Brain pericyte (primary cell): ENCODE measurements at regions not wholly inside any gene's neighbourhood (a gene's known extent, or its start where the extent isn't known, plus 50 kb on each side); places are given as distances from the start of the nearest gene placed in this dataset.
"Not testable (repeated sequence)": the region's sequence is repeated elsewhere in the genome, so short reads cannot be mapped to it uniquely, and the experiment has no call there.

Source experiments
- DNase-seq: peaks from one replicate; pipeline ENCODE4 v3.0.0-alpha.2; 2012; ENCODE audit warnings: low read depth, low spot score

DNA sequence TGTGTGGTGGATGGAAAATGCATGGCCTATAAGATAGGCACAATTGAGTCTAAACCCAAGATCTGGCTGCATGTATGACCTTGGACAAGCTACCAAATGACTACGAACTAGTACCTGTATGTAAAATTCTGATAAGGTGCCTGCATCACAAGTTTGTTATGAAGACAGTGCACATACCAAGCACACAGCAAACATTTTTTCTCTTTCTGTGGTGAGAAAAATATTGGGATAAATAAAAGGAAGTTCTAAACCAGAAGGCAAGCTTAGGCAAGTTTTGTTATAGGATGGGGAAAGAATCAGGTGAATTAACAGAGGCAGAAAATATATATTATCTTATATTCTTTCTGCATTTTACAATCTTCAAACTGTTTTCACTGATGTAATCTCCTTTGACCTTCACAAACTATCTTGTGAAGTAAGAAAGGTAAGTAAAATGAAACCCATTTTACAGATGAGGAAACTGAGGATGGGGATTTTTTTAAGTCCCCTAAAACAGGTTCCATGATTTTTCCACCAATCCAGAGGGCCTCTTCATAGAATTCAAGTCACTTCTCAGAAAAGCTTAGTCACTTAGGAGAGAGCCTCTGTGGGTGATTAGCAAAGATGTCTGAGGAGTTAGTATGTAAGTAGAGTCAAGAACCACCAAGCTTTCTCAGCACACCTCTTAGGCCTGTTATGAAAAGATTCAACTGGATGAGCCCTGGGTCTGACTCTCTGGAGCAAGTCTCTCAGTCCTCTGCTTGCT is 132.0 kb upstream of the RAP1B start:
- no peak for DNase-seq

DNA sequence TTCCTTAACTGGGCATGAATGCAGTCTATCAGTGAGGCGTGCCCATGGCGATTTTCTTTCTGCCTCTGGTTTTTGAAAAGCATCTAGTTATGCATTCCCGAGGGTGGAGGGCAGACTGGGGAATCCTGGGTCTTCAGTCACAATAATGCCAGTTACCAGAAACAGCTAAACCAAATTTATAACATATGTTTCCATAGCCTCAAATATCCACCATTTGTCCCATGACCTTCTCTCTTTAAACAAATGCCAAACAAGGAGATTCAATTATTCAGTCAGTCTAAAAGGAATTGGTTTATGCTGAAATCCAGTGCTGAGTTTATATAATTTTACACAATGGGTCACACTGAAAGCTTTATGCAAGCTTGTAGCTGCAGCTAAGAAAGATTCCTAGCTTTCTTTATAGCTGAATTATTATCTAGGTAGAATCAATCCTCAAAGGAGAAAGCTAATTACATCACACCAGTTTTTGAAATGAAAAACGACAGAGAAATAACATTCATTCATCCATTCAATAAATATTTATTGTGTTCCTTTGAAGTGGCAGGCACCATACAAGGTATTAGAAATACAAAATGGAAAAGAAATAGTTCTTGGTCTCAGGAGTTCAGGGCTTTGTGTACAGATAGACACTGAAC is 131.3 kb upstream of the RAP1B start:
- DNase-seq: no peak

DNA sequence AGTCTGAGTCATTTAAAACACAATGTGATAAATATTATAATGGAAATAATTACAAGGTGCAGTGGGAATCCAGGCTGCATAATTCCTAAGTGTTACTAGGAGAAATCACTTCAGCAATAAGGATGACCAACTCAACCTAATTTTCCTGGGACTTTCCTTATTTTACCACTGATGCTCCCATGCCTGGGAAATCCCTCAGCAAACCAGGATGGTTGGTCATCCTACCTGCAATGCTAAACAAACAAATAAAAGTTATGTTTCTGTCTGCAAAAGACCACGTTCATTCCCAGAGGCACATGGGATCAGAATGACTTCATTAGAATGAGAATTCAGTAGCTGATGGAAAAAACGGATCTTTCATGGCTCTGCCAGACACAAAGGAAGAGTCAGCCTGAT is 130.8 kb upstream of the RAP1B start:
- DNase-seq: no peak

DNA sequence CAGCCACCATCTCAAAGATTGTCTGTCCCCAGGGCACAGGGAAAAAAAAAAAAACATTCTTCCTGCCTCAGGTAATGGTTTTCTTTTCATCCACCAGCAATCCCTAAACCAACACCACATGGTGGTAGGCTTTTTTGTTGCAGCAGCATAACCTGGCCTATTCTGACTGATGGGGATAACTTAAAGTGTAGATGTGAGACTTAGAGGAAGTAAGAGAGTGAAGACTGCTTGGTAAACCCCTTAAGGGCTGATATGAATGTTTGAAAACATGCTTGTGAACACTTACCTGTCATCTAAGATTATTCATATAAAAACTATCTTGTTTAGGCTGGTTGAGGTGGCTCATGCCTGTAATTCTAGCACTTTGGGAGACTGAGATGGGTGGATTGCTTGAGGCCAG is 130.2 kb upstream of the RAP1B start:
- DNase-seq: no peak

DNA sequence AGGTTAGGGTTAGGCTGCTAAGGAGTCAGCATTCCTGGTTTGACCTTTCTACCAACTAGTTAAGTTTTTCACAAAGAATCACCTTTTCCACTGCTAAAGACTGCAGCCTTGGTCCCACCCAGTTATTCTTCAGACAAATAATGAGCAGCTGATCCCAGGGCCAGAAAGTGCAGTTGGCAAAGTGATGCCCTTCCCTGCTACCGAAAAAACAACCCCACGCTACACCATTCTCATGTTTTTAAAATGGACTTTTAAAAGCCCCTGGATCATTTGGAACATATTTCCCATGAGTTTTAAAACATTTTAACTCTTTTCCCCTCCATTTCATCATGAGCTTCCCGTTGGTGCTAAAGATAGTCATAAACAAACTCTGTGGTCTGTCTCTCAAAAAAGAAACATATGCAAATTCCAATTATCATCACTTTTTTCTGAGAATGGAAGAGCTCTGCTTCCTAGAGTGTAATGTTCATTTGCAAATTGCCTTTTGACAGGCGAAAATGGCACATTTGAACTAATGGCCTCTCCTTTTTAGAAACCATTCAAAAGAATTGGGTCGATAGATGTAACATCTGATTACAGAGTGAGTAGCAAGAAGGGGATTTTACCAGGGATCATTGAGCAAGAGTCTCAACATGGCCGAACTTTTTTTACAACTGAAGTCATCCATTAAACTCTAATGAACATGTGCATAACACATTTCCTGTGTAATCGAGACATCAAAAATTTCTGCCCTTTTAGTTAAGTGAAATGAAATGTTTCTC is 129.3 kb upstream of the RAP1B start:
- no peak for DNase-seq

DNA sequence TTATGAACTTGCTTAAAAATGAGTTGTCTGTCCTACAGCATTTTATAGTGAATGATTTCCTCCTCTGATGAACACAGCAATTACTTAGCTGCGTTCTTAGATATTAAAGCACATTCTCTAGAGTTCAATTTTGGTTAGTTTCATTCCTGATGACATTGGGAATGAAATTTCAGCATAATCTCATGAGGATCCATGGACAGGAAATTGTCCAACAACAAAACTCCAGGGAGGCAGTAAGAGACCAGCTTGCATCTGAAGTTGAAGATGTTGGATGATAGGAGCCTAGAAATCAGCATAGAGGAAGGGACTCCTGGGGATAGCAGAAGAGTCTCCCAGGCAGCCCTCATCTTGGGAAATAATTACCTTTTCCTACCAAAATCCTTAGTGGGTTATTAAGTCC is 128.7 kb upstream of the RAP1B start:
- DNase-seq: no peak

DNA sequence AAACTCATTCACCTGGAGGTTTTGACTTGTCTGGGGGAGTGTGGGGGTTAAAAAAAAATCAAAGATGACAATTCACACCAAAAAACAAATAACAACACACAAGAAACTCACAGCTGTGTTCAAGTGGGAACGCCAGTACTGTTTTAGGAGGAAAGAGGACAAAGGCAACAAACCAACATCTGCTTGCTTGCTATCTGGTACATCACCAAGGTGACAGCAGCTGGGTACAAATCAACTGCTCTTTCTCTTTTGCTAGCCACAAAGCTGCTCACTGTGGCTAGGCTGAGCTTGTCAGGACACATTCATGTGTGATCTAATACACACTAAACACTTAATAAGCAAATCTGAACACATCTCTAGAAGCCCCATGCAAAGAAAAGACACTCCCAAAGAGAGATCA is 128.0 kb upstream of the RAP1B start:
- DNase-seq: no peak

DNA sequence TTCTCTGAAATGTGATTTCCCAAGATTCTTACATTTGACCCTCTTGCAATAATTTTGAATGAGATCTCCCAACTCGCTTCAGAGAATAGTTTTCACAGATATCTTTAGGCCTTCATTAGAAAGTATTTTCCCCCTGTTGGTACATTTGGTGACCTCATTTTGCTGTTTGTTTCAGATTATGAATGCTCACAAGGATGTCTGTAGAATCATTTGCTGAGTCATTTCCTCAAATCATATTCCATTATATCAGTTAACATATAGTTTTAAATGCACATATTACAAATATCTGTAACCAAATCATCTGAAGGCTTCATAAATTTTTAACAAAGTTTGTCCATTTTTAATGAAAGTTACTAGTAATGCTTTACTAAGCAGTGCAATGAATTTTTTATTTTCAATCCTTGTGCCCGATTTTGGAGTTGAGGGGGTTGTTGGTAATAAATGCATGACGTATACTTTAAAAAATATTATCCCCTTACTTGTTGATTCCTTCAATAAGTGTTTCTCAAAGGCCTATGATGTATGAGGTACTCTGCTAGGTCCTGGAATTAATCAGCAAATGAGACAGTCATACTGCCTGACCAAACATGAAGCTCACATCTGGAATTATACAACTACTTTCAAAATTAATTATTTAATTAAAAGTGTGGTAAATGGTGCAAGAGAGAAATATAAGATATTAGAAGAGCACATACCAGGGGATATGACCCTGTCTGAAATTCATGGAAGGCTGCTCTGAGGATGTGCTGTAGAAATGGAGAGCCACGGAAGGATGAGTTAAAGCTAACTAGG is 126.9 kb upstream of the RAP1B start:
- DNase-seq: no peak

DNA sequence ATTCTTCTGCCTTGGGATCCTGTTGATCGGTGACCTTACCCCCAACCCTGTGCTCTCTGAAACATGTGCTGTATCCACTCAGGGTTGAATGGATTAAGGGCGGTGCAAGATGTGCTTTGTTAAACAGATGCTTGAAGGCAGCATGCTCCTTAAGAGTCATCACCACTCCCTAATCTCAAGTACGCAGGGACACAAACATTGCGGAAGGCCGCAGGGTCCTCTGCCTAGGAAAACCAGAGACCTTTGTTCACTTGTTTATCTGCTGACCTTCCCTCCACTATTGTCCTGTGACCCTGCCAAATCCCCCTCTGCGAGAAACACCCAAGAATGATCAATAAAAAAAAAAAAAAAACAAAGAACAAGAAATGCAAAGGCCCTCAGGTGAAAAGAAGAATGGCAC is 126.1 kb upstream of the RAP1B start:
- not testable (repeated sequence) for DNase-seq

DNA sequence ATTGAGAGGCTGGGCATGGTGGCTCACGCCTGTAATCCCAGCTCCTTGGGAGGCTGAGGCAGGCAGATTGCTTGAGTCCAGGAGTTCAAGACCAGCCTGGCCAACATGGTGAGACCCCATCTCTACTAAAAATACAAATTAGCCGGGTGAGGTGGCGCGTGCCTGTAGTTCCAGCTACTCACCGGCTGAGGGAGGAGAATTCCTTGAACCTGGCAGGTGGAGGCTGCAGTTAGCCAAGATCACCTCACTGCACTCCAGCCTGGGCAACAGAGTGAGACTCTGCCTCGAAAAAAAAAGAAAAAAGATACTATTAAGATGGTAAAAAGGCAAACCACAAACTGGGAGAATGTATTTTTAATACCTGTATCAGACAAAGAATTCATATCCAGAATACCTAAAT is 124.2 kb upstream of the RAP1B start:
- DNase-seq: not testable (repeated sequence)

DNA sequence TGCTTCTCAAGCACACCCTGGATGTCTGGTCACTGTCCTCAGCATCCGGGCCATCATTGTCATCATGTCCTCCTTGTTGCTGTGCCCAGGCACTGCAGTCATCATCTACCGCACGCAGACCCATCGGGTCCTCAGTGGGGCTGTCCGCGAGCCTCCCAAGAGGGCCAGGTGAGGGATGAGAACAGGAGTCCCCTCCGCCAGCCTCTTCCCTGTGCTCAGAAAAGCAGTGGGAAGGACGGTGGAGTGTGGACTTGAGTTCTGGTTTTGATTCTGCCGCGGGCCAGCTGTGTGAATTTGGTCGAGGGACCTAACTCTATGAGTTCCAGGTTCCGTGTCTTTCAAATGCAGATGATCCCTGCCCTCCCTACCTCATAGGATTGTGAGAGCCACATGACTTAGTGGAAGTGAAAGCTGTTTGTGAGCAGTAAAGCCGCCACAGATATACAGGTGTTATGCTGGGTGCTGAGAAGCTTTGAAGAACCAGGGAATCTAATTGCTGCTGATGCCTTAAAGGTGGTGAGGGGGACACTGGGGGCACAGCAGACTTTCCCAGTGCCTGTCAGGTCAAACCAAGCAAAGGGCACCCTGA is 122.9 kb upstream of the RAP1B start:
- no peak for DNase-seq

DNA sequence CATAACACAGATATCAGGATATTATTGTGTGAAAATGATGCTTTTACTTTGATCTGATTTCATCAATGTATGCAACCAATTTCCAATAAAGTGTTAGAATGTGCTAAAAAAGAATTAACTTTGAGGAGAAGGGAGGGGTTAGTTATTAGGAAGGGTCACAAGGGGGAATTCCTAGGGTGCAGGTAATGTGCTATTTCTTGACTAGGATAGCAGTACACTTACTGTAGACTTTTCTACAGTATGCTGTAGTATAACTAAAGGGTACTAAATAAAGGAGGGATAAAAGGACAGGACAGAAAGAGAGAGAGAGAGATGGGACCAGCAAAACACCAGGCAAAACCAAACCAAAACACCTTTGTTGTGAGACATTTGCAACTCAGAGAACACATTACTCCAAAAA is 121.4 kb upstream of the RAP1B start:
- no peak for DNase-seq

DNA sequence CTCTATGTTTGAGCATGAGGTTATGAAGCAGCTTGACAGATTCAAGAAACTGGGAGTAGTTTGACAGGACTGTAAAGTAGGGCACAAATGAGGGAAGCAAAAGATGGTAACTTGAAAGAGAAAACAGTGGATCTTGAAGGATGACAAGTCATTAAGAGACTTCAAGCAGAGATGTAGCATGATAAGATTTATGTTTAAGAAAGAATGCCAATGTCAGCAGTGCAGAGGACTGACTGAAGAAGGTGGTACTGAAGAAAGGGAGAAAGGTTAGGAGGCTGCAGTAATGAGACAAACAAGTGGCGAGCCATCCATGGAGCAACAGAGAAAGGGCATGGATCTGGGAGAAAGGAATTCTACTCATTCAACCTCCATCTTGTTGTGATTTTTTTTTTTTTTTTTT is 120.2 kb upstream of the RAP1B start:
- no peak for DNase-seq

DNA sequence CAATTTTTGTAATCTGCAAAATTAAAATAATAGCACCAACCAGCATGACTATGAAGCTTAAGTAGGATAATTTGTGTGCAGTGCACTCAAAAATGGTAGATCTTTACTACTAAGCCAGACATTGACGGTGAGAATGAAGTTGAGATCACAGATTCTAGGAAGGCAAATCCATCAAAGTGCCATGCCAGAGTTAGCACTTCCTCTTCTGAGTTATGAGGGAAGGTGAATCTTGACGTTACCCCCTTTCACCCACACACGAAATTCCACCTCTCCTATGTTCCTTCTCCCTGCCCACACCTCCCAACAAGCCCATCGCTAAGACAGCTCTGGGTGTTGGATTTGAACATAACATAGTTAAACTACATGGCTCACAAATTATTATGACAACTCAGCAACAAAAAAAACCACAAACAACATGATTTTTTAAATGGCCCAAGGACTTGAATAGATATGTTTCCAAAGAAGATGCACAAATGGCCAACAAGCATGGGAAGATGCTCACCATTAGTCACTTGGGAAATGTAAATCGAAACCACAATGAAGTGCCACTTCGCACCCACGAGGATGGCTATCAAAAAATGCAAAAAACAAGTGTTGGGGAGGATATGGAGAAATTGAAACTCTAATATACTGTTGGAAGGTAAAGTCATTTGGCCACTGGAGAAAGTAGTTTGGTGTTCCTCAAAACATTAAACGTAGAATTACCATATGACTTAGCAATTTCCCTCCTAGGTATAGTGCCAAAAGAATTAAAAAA is 119.3 kb upstream of the RAP1B start:
- no peak for DNase-seq

DNA sequence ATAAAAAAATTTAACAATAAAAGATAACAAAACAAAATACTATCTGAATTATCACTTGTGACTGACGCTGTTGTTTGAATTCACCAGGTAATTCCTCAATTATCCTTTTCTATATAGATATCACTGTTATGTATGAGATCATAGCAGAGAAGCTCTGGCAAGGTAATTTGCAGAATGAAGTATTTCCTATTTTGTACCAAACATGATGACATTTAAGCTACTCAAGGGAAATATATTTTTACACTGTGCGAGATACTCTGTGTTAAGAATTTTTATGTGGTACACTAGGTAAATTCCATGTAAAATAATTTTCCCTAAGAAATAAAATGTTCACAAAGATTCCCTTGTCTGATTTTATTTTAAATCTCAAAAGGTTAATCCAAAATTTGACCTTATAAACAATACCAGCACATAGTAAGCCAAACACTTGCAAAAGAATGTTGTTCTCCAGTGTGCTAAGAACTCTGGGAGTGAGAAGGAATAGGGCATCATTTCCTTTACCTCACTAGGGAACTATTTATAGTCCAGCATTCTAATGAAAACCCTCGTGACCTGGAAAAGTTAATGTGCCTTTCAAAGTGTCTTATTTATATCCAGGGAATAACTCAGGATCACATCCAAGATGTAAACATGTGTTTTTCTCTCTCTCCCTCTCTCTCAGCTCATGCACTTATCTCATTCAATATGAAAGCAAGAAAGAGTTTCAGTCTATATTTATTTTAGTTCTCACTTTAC is 115.2 kb upstream of the RAP1B start:
- no peak for DNase-seq

DNA sequence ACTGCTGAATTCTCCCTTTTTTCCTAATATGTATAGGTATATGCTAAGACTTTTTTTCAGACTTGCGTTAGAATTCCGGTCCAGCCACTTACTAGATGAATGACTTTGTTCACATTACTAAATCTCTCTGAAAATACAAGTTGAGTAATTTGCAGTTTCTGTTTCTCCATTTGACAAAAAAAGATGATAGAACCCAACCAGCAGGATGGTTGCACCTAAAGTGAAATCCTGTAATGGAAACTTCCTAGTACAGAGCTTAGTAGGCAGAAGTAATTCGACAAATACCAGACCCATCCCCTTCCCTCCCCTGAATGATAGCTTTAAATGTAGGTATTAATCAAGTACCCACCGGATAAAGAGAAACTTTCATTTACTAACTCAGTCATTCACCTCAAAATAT is 113.6 kb upstream of the RAP1B start:
- DNase-seq: no peak

DNA sequence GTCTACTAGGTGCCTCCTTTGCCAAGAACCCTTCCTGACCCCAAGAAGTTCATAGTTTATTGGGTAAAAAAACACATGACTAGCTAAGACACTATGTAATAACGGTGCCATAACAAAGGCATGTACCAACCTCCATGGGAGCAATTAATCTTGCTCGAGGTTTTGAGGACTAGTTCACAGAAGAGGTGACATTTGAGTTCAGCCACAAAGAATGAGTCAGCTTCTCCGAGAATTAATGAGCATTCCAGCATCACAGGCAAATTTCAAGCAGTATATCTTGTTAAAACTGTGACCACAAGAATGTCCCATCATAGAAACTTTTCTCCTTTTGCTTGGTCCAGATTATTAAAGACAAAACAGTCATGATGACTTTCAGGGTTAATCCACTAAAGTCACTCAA is 113.0 kb upstream of the RAP1B start:
- DNase-seq: no peak

DNA sequence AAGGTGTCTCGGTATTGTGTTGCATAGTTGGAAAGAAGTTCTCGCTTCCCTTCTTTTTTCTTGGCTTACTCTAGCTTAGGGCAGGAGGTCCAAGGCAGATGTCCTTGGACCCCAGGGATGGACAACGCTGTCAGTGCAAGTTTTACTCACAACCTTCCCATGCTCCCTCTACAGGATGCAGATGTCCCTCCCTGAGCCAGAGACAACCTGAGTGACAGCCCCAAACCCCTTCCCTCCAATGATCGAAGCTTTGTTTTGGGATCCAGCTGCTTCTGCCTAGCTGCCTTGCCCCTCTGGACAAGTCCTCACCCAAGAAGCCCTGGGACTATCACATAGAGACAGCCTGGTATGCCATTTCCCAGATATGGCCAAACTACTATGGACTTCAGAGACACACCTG is 112.0 kb upstream of the RAP1B start:
- DNase-seq: no peak

DNA sequence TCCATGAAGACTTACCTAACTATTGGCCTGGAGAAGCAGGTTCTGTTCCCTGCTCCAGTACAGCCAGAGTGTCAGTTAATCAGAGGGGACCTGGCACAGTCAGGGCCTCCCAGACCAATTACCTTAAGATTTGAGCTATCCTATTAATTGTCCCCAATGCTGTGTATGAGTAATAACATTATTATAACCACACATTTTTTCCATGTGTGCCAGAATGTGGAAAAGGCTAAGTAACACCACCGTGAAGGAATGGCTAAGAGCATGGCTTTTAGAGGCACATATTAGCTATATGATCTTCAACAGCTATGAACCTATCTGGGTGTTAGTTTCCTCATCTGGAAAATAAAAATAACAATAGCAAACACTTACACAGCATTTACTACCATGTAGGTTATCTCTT is 111.1 kb upstream of the RAP1B start:
- DNase-seq: no peak

DNA sequence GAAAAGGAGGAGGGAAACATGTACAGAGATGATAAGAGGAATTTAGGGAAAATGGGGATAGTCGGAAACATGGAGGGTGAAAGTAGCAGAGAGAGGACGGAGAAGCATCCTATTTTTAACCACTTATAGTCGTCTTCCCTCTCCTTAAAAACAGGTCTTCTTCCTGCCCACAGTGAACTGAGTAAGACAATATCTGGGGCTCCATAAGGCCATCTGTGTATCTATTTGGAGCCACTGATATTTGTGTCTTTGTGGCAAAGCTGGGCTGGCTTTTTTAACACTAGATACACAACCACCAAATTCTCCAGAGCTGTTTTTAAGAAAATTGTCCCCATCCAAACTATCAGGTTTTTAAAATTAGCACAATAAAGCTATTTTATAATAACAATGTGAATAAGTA is 109.5 kb upstream of the RAP1B start:
- DNase-seq: no peak
